Endothelial cell of umbilical vein (primary cell): ENCODE measurements at regions not wholly inside any gene's neighbourhood (a gene's known extent, or its start where the extent isn't known, plus 50 kb on each side); places are given as distances from the start of the nearest gene placed in this dataset.
A peak's percentile ranks its signal among the peaks of the same experiment; 100 is the strongest.

Source experiments
- BruUV-seq: library from RNA; stranded (reverse); fragments of 400-500 nt; replicated peaks from 2 replicates; lab custom pipeline; 2021; lab: Mats Ljungman, UMichigan
- CTCF ChIA-PET: fragments of 300-600, 350-600 bp; sonication (Branson Sonifier 250); formaldehyde crosslinking; loops from one replicate; lab custom pipeline; 2021; ENCODE audit warnings: antibody characterized with exemption, inconsistent platforms; lab: Charles Lee
- POLR2A ChIA-PET: fragments of 300-600, 350-600 bp; sonication (Branson Sonifier 250); formaldehyde crosslinking; loops from one replicate; lab custom pipeline; 2021; ENCODE audit warnings: antibody characterized with exemption, inconsistent platforms; lab: Charles Lee
- DNase-seq: peaks from one replicate; pipeline ENCODE4 v3.0.0-alpha.2; 2011; ENCODE audit warnings: low read depth, low spot score
- FAIRE-seq: peaks from 2 replicates; lab custom pipeline; 2011; peaks lifted over from hg19 to GRCh38; lab: Jason Lieb, UNC
- H2AFZ ChIP-seq: 2 replicates; pipeline ENCODE4 v1.6.0; 2012; ENCODE audit warnings: low read depth, low read length, control low read depth, inconsistent platforms
- H3K27ac ChIP-seq: 2 replicates; pipeline ENCODE4 v1.5.1; 2011; ENCODE audit warnings: low read depth, mild to moderate bottlenecking, control low read depth, low read length, moderate library complexity; ENCODE audit not compliant: insufficient read depth
- H3K27me3 ChIP-seq, 2 experiments: 2 replicates each; pipeline versions ENCODE4 v1.6.0 to v1.6.1; 2011; ENCODE audit warnings: low read length in 2 of 2, mixed read lengths in 1 of 2; ENCODE audit not compliant: control insufficient read depth in 2 of 2, insufficient read depth in 2 of 2
- H3K36me3 ChIP-seq, 2 experiments: 2 replicates in 1 of 2; 3 replicates in 1 of 2; pipeline ENCODE4 v1.5.1; 2011; ENCODE audit warnings: low read length in 2 of 2, mild to moderate bottlenecking in 1 of 2, moderate library complexity in 1 of 2; ENCODE audit not compliant: control insufficient read depth in 2 of 2, insufficient read depth in 2 of 2; ENCODE audit errors: extremely low read depth in 1 of 2
- H3K4me1 ChIP-seq: 3 replicates; pipeline ENCODE4 v1.5.1; 2011; ENCODE audit warnings: mild to moderate bottlenecking, low read length; ENCODE audit not compliant: control insufficient read depth, insufficient read depth; ENCODE audit errors: extremely low read depth
- H3K4me2 ChIP-seq: 2 replicates; pipeline ENCODE4 v1.6.1; 2011; ENCODE audit warnings: low read length, control low read depth, mixed read lengths; ENCODE audit not compliant: insufficient read depth
- H3K4me3 ChIP-seq, 3 experiments: fragments of 200-600 bp in 1 of 3; sonication (generic), shearing (Covaris generic) in 1 of 3; replicated peaks in 1 of 3; 2 replicates each; pipeline ENCODE4 v1.5.1; 2011 to 2016; ENCODE audit warnings: control low read depth in 3 of 3, low read length in 3 of 3, mild to moderate bottlenecking in 2 of 3, inconsistent platforms in 1 of 3, low read depth in 1 of 3, moderate library complexity in 1 of 3; ENCODE audit not compliant: insufficient read depth in 1 of 3
- H3K79me2 ChIP-seq: 2 replicates; pipeline ENCODE4 v1.6.0; 2012; ENCODE audit warnings: low read length, inconsistent platforms; ENCODE audit not compliant: control insufficient read depth, insufficient read depth
- H3K9ac ChIP-seq: replicated peaks from 2 replicates; pipeline ENCODE3; 2011; ENCODE audit warnings: low read length, control low read depth; ENCODE audit not compliant: insufficient read depth; ENCODE audit errors: extremely low read depth
- H3K9me1 ChIP-seq: replicated peaks from 3 replicates; pipeline ENCODE4 v1.6.0; 2011; ENCODE audit warnings: mild to moderate bottlenecking, low read length; ENCODE audit not compliant: control insufficient read depth, insufficient read depth; ENCODE audit errors: extremely low read depth
- H3K9me3 ChIP-seq: replicated peaks from 2 replicates; pipeline ENCODE4 v1.5.1; 2012; ENCODE audit warnings: low read length, inconsistent platforms; ENCODE audit not compliant: control insufficient read depth, insufficient read depth
- H4K20me1 ChIP-seq: replicated peaks from 2 replicates; pipeline ENCODE3; 2011; ENCODE audit warnings: mild to moderate bottlenecking, low read length; ENCODE audit not compliant: control insufficient read depth, insufficient read depth; ENCODE audit errors: extremely low read depth
- CTCF ChIP-seq, 2 donors: IDR thresholded peaks; 1 replicate in 1 of 2; 2 replicates in 1 of 2; pipeline ENCODE4 v1.5.1; 2011; ENCODE audit warnings: low read length in 2 of 2, mild to moderate bottlenecking in 2 of 2, moderate library complexity in 2 of 2, control low read depth in 1 of 2, inconsistent platforms in 1 of 2, low read depth in 1 of 2; ENCODE audit not compliant: insufficient read depth in 1 of 2; ENCODE audit errors: extremely low read depth in 1 of 2
- FOS ChIP-seq: IDR thresholded peaks from 2 replicates; pipeline ENCODE4 v1.6.1; 2011; ENCODE audit warnings: mild to moderate bottlenecking, low read length, moderate library complexity, borderline replicate concordance; ENCODE audit not compliant: insufficient read depth
- GATA2 ChIP-seq: IDR thresholded peaks from 2 replicates; pipeline ENCODE4 v1.7.0; 2011; ENCODE audit warnings: low read depth, mild to moderate bottlenecking, moderate library complexity, mixed read lengths, low read length; ENCODE audit not compliant: insufficient read length, insufficient read depth
- JUN ChIP-seq: IDR thresholded peaks from 2 replicates; pipeline ENCODE4 v1.6.1; 2011; ENCODE audit warnings: borderline replicate concordance, low read depth; ENCODE audit not compliant: insufficient read length, insufficient read depth
- MYC ChIP-seq: IDR thresholded peaks from one replicate; pipeline ENCODE4 v1.6.1; 2011; ENCODE audit warnings: mild to moderate bottlenecking, low read depth, low read length
- POLR2A ChIP-seq: IDR thresholded peaks from 2 replicates; pipeline ENCODE4 v1.6.1; 2012; ENCODE audit warnings: low read depth, mild to moderate bottlenecking, control low read depth, low read length
- POLR2AphosphoS5 ChIP-seq: IDR thresholded peaks from 2 replicates; pipeline ENCODE4 v1.6.1; 2012; ENCODE audit warnings: low read depth, mild to moderate bottlenecking, control low read depth, low read length, moderate library complexity; ENCODE audit not compliant: insufficient read depth
- dilution Hi-C: fragments of 300-500 bp; cut with MboI; formaldehyde crosslinking; loops from one replicate; pipeline ENCODE4 v1.15.0; 2019; ENCODE audit warnings: low sequenced_read_pairs; ENCODE audit not compliant: extremely low pct_ligation_motif_present
- intact Hi-C: fragments of 100-400 bp; cut with micrococcal nuclease; formaldehyde crosslinking; loops from one replicate; pipeline ENCODE4 v1.10.0; 2022
- TF ChIP-seq, protein P1 (sequence below): IDR thresholded peaks from 2 replicates; pipeline ENCODE4 v1.6.1; 2011; ENCODE audit not compliant: insufficient read depth, insufficient read length

- ChIA-PET CTCF (no interaction called here), POLR2A (no interaction called here)
- intact Hi-C loops, result no loop called here
- H3K79me2 ChIP-seq, result no peaks in the 10 kb centered on the region
- BruUV-seq, result no TSS peak
- H3K9me3 ChIP-seq, result no peaks in the 10 kb centered on the region
- H3K4me1 ChIP-seq, result no peaks in the 10 kb centered on the region
- no peak overlapping the region for H3K4me2 ChIP-seq
- no peak overlapping the region for H3K9ac ChIP-seq
- H3K27me3 ChIP-seq, result no peaks in the 10 kb centered on the region
- no peak overlapping the region for H3K4me3 ChIP-seq
- no peak overlapping the region for H3K27ac ChIP-seq
- no peaks in the 10 kb centered on the region for H3K9me1 ChIP-seq
- TF ChIP-seq GATA2, result peak; percentile 46
- TF ChIP-seq JUN, result no peak
- FAIRE-seq (no peak), DNase-seq (peak; percentile 27)
- H4K20me1 ChIP-seq, result no peaks in the 10 kb centered on the region
- dilution Hi-C loops, result no loop called here
- no peaks in the 10 kb centered on the region for H3K36me3 ChIP-seq
- H2AFZ ChIP-seq, result no peak overlapping the region
These were observed 363.1 kb downstream of the PRELID2 start for GRCh38 chr5:145471831-145472612.

DNA sequence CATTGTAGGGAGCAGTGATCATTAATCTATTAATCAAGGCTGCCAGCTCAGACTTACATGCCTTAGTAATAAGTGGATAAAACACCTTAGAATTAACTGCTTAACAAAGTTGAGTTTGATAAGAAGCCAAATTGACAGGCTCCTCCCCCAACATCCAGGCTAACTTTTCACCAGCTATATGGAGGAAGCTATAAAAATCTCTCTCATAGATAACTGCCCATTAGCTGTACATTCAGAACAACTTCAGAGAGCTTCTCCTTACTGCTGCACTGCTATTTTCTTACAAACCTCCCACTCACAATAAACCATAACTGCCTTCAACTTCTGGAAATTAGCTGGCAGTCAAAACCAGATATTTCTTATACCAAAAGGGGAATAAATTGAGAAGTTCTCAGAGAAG, 364.1 kb downstream of the PRELID2 start:
- H4K20me1 ChIP-seq, result no peaks in the 10 kb centered on the region
- no peaks in the 10 kb centered on the region for H3K4me1 ChIP-seq
- FAIRE-seq (no peak), DNase-seq (no peak)
- H3K27me3 ChIP-seq, result no peaks in the 10 kb centered on the region
- H3K27ac ChIP-seq, result no peak overlapping the region
- no peaks in the 10 kb centered on the region for H3K9me3 ChIP-seq
- H3K79me2 ChIP-seq, result no peaks in the 10 kb centered on the region
- ChIA-PET POLR2A (no interaction called here), CTCF (interaction anchor here (0.7 kb wide), 1 partner anchor 10 kb away, joined by 3 read pairs; no protein-coding TSS in a partner anchor)
- no peaks in the 10 kb centered on the region for H3K36me3 ChIP-seq
- dilution Hi-C loops (no loop called here), intact Hi-C loops (no loop called here)
- TF ChIP-seq FOS (no peak), MYC (no peak), CTCF (IDR thresholded peaks at IDR 0.05; ENCODE audit: extremely low read depth in 1 of 2, insufficient read depth in 1 of 2, low read depth in 1 of 2, low read length in 2 of 2) (no peak), POLR2AphosphoS5 (no peak), POLR2A (no peak), GATA2 (no peak), JUN (no peak)
- TF ChIP-seq, protein P1, sequence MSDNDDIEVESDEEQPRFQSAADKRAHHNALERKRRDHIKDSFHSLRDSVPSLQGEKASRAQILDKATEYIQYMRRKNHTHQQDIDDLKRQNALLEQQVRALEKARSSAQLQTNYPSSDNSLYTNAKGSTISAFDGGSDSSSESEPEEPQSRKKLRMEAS, result no peak
- H3K4me2 ChIP-seq, result no peak overlapping the region
- H3K4me3 ChIP-seq, result no peak overlapping the region
- no peak overlapping the region for H3K9ac ChIP-seq
- H3K9me1 ChIP-seq, result no peaks in the 10 kb centered on the region
- no peak overlapping the region for H2AFZ ChIP-seq
- BruUV-seq, result no TSS peak
